ENCODE measurements at regions not wholly inside any gene's neighbourhood (a gene's known extent, or its start where the extent isn't known, plus 50 kb on each side); places are given as distances from the start of the nearest gene placed in this dataset.
A peak's percentile ranks its signal among the peaks of the same experiment; 100 is the strongest.
"Not testable (repeated sequence)": the region's sequence is repeated elsewhere in the genome, so short reads cannot be mapped to it uniquely, and the experiment has no call there.

DNA sequence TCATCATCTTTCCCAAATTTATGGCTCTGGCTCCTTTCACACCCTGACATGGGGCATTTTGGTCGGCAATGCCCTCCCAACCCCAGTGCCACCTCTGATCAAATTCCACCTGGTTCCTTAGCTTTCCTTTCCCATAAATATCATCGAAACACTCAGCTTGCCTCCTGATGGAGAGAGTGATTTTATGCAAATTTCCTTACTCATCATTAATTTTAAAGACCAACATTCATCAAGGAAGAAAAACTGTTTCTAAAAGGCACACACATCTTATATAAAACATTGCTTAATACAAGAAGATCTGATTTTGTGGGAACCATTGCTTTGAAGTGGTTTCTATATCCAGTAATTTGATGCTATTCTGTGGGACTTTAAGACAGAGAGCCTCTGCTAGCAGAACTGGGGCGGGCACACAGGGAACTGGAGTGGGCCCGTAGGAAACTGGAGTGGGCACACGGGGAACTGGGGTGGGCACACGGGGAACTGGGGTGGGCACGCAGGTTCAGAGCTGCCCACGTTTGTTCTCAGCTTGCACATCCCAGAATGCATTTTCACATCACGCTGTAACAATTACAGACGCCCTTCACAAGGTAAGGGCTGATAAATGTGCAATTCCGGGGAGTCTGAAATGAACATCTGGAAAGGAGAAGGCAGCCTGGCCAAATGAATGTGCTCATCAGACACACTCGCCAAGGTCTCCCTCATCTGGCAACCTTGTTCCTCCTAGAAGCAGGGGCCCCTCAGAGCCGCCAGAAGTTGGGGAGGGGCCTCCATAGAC lies 174.2 kb downstream of the RTP5 start:
- TF ChIP-seq CEBPB (IDR thresholded peaks at IDR 0.05) = no peak
- TF ChIP-seq MAFK (IDR thresholded peaks at IDR 0.05; ENCODE audit: partially characterized antibody) = peak; percentile 69
- CTCF ChIA-PET = no interaction called here
- 15% methylated on average over 13 of the region's 13 CpGs for WGBS (ENCODE audit: missing lambda C conversion rate)
- no peak for ATAC-seq
- H3K4me2 ChIP-seq = no peak overlapping the region
- H3K4me3 ChIP-seq = no peak overlapping the region
- H3K27ac ChIP-seq = no peak overlapping the region
- POLR2A ChIA-PET = no interaction called here
- no peak for FAIRE-seq
- DNase-seq (ENCODE audit: low read depth in 1 of 2, low spot score in 1 of 2) = no peak
- no peaks in the 10 kb centered on the region for H3K9me3 ChIP-seq
- no peaks in the 10 kb centered on the region for H3K4me1 ChIP-seq

GRCh38 chr2:242044313-242044590 lies 174.7 kb downstream of the RTP5 start:
- DNase-seq (ENCODE audit: low read depth in 1 of 2, low spot score in 1 of 2) (no peak), ATAC-seq (no peak), FAIRE-seq (no peak)
- WGBS (ENCODE audit: missing lambda C conversion rate) = 50% methylated on average over 1 of the region's 4 CpGs
- no peak for TF ChIP-seq RCOR1 (IDR thresholded peaks at IDR 0.05; ENCODE audit: low read depth, low read length)
- no peak for TF ChIP-seq FOXS1 (CRISPR knock-in tag; IDR thresholded peaks at IDR 0.05)
- TF ChIP-seq CBX8 (IDR thresholded peaks at IDR 0.05) = no peak
- TF ChIP-seq POLR2AphosphoS2 (conservative IDR thresholded peaks at IDR 0.05; ENCODE audit: low read length) = no peak
- TF ChIP-seq FOSB (CRISPR knock-in tag; IDR thresholded peaks at IDR 0.05) = no peak
- TF ChIP-seq, protein P1, sequence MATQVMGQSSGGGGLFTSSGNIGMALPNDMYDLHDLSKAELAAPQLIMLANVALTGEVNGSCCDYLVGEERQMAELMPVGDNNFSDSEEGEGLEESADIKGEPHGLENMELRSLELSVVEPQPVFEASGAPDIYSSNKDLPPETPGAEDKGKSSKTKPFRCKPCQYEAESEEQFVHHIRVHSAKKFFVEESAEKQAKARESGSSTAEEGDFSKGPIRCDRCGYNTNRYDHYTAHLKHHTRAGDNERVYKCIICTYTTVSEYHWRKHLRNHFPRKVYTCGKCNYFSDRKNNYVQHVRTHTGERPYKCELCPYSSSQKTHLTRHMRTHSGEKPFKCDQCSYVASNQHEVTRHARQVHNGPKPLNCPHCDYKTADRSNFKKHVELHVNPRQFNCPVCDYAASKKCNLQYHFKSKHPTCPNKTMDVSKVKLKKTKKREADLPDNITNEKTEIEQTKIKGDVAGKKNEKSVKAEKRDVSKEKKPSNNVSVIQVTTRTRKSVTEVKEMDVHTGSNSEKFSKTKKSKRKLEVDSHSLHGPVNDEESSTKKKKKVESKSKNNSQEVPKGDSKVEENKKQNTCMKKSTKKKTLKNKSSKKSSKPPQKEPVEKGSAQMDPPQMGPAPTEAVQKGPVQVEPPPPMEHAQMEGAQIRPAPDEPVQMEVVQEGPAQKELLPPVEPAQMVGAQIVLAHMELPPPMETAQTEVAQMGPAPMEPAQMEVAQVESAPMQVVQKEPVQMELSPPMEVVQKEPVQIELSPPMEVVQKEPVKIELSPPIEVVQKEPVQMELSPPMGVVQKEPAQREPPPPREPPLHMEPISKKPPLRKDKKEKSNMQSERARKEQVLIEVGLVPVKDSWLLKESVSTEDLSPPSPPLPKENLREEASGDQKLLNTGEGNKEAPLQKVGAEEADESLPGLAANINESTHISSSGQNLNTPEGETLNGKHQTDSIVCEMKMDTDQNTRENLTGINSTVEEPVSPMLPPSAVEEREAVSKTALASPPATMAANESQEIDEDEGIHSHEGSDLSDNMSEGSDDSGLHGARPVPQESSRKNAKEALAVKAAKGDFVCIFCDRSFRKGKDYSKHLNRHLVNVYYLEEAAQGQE (IDR thresholded peaks at IDR 0.05) = no peak
- no peak for TF ChIP-seq JUN (IDR thresholded peaks at IDR 0.05)
- TF ChIP-seq MAZ (IDR thresholded peaks at IDR 0.05; ENCODE audit: borderline replicate concordance, low read depth, low read length) = no peak
- TF ChIP-seq HMGXB4 (CRISPR knock-in tag; IDR thresholded peaks at IDR 0.05; ENCODE audit: borderline replicate concordance) = no peak
- Histone ChIP-seq H3K27ac (no peak overlapping the region), H3K9me3 (no peaks in the 10 kb centered on the region), H3K4me2 (no peak overlapping the region), H3K4me1 (no peaks in the 10 kb centered on the region), H3K4me3 (no peak overlapping the region)
- ChIA-PET POLR2A (no interaction called here), CTCF (no interaction called here)

GRCh38 chr2:242045596-242046144 lies 176.1 kb downstream of the RTP5 start:
- CTCF ChIA-PET; H3K4me3 ChIP-seq; POLR2A ChIA-PET; DNase-seq (ENCODE audit: low read depth in 1 of 2, low spot score in 1 of 2); H3K4me2 ChIP-seq; FAIRE-seq; H3K27ac ChIP-seq; H3K9me3 ChIP-seq; ATAC-seq; H3K4me1 ChIP-seq: not testable (repeated sequence)
- WGBS (ENCODE audit: missing lambda C conversion rate) = 69% methylated on average over 11 of the region's 25 CpGs

DNA sequence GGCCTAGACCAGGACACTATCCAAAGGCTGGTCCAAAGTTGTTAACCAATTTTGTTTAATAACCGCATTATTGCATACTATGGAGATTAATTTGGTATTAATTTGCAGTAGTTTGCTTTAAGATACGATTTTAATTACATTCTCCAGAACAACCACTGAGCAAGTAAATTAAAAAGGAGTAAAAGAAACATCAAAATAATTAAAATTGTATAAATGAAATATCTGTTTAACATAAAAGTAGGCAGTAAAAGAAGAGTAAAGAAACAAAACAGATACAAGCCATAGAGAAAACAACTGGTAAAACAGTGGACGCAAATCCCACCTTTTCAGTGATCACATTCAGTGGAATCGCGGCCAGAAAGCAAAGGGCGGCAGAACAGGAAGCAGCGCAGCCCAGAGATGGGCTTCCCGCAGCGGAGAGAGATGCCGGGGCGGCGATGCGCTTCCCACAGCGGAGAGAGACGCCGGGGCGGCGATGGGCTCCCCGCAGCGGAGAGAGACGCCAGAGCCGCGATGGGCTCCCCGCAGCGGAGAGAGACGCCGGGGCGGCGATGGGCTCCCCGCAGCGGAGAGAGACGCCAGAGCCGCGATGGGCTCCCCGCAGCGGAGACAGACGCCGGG lies 176.8 kb downstream of the RTP5 start:
- CTCF ChIA-PET = no interaction called here
- TF ChIP-seq SREBF2 (IDR thresholded peaks at IDR 0.05) (no peak), HOXB13 (CRISPR knock-in tag; IDR thresholded peaks at IDR 0.05; ENCODE audit: low read depth) (no peak), MAFK (IDR thresholded peaks at IDR 0.05; ENCODE audit: partially characterized antibody) (no peak), RAD21 (conservative IDR thresholded peaks at IDR 0.05 in 1 of 2, IDR thresholded peaks at IDR 0.05 in 1 of 2) (no peak), CHD2 (IDR thresholded peaks at IDR 0.05; ENCODE audit: low read length, partially characterized antibody) (no peak), JUNB (IDR thresholded peaks at IDR 0.05) (no peak), SMC3 (IDR thresholded peaks at IDR 0.05) (no peak), FOSB (CRISPR knock-in tag; IDR thresholded peaks at IDR 0.05) (no peak)
- TF ChIP-seq, protein P2, sequence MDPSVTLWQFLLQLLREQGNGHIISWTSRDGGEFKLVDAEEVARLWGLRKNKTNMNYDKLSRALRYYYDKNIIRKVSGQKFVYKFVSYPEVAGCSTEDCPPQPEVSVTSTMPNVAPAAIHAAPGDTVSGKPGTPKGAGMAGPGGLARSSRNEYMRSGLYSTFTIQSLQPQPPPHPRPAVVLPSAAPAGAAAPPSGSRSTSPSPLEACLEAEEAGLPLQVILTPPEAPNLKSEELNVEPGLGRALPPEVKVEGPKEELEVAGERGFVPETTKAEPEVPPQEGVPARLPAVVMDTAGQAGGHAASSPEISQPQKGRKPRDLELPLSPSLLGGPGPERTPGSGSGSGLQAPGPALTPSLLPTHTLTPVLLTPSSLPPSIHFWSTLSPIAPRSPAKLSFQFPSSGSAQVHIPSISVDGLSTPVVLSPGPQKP (IDR thresholded peaks at IDR 0.05; ENCODE audit: low read depth, low read length) = no peak
- no peaks in the 10 kb centered on the region for H3K4me1 ChIP-seq
- no peak overlapping the region for H3K4me2 ChIP-seq
- FAIRE-seq = no peak
- ATAC-seq = no peak
- POLR2A ChIA-PET = no interaction called here
- no peaks in the 10 kb centered on the region for H3K9me3 ChIP-seq
- 84% methylated on average over 23 of the region's 38 CpGs for WGBS (ENCODE audit: missing lambda C conversion rate)
- no peak overlapping the region for H3K4me3 ChIP-seq
- H3K27ac ChIP-seq = no peak overlapping the region
- DNase-seq (ENCODE audit: low read depth in 1 of 2, low spot score in 1 of 2) = no peak

Data from A549 (cell line).